Stomach (tissue), 8 donors: ENCODE measurements at regions not wholly inside any gene's neighbourhood (a gene's known extent, or its start where the extent isn't known, plus 50 kb on each side); places are given as distances from the start of the nearest gene placed in this dataset.
A peak's percentile ranks its signal among the peaks of the same experiment; 100 is the strongest.
"Not testable (repeated sequence)": the region's sequence is repeated elsewhere in the genome, so short reads cannot be mapped to it uniquely, and the experiment has no call there.

Experiments
- DNase-seq, 2 donors: peaks; one replicate each; pipeline versions ENCODE4 v3.0.0 to v3.0.0-alpha.2; 2013 to 2019
- H3K27ac ChIP-seq, 5 donors: fragments of 200-600 bp in 4 of 5; sonication (generic) in 4 of 5; one replicate each; pipeline ENCODE4 v1.5.1; 2013 to 2019; ENCODE audit warnings: mild to moderate bottlenecking in 1 of 5, moderate library complexity in 1 of 5
- H3K27me3 ChIP-seq, 3 donors: fragments of 200-600 bp; sonication (generic); one replicate each; pipeline ENCODE4 v1.5.1; 2017 to 2019; ENCODE audit warnings: mixed run types in 1 of 3
- H3K36me3 ChIP-seq, 4 donors: fragments of 200-600 bp; sonication (generic); 1 replicate in 3 of 4; 2 replicates in 1 of 4; pipeline ENCODE4 v1.5.1; 2016 to 2019
- H3K4me1 ChIP-seq, 4 donors: fragments of 200-600 bp; sonication (generic); one replicate each; pipeline ENCODE4 v1.5.1; 2016 to 2019
- H3K4me3 ChIP-seq, 4 donors: fragments of 200-600 bp; sonication (generic) in 3 of 4; one replicate each; pipeline ENCODE4 v1.5.1; 2016 to 2019; ENCODE audit warnings: mild to moderate bottlenecking in 1 of 4
- H3K9me3 ChIP-seq, 4 donors: fragments of 200-600 bp; sonication (generic); one replicate each; pipeline ENCODE4 v1.5.1; 2016 to 2019
- CTCF ChIP-seq, 7 experiments: fragments of 450-650 bp in 4 of 7; fragments of 200-600 bp in 3 of 7; sonication (generic) in 3 of 7; IDR thresholded peaks; one replicate each; pipeline ENCODE4 v1.5.1; 2016 to 2019; ENCODE audit warnings: antibody characterized with exemption in 7 of 7, control low read depth in 2 of 7, mild to moderate bottlenecking in 1 of 7
- EP300 ChIP-seq: sonication (generic); formaldehyde crosslinking; IDR thresholded peaks from one replicate; pipeline ENCODE4 v1.6.1; 2017; ENCODE audit warnings: antibody characterized with exemption
- POLR2A ChIP-seq, 4 donors: fragments of 450-650 bp; IDR thresholded peaks; one replicate each; pipeline ENCODE4 v1.6.1; 2016; ENCODE audit warnings: antibody characterized with exemption in 4 of 4, control low read depth in 2 of 4, mild to moderate bottlenecking in 1 of 4, moderate library complexity in 1 of 4
- POLR2AphosphoS5 ChIP-seq, 3 donors: sonication (generic); formaldehyde crosslinking; IDR thresholded peaks; one replicate each; pipeline ENCODE4 v1.6.1; 2016; ENCODE audit warnings: antibody characterized with exemption in 3 of 3
- WGBS, 5 donors: extraction: QIAGEN DNeasy Blood & Tissue Kit in 3 of 5; methylation state at CpG; one replicate each; pipeline versions ENCODE4 v1.1.5 to v1.1.7; 2013 to 2018; 5-methylcytosine and 5-hydroxymethylcytosine counted together
- intact Hi-C: fragments of 100-400 bp; cut with DNase I; formaldehyde crosslinking; loops from one replicate; pipeline ENCODE4 v1.15.1; 2023; ENCODE audit warnings: low total_unique reads
- donor health status: healthy with polysubstance abuse.
- donor health status: Bipolar disorder and iron deficiency.
- donor health status: healthy.

GRCh38 chrX:114272096-114272686 lies 311.7 kb upstream of the HTR2C start:
- TF ChIP-seq POLR2AphosphoS5 (IDR thresholded peaks at IDR 0.05), result no peak
- no peak for TF ChIP-seq CTCF (IDR thresholded peaks at IDR 0.05)
- TF ChIP-seq POLR2A (IDR thresholded peaks at IDR 0.05), result no peak
- no peak for TF ChIP-seq EP300
- intact Hi-C loops, result no loop called here
- H3K4me1 ChIP-seq, result no peaks in the 10 kb centered on the region
- H3K36me3 ChIP-seq, result no peaks in the 10 kb centered on the region
- H3K9me3 ChIP-seq, result no peaks in the 10 kb centered on the region
- no peak for DNase-seq
- no peak overlapping the region for H3K27ac ChIP-seq
- H3K27me3 ChIP-seq, result peaks cover 0 to 2% (median 0%) of the 10 kb centered on the region in 3 donors
- 67 to 92% (median 83%) methylated on average over 2 of the region's 2 CpGs for WGBS, 5 donors
- no peak overlapping the region for H3K4me3 ChIP-seq

- H3K27me3 ChIP-seq, H3K9me3 ChIP-seq, H3K27ac ChIP-seq, H3K4me3 ChIP-seq, intact Hi-C loops, DNase-seq, H3K4me1 ChIP-seq, H3K36me3 ChIP-seq: not testable (repeated sequence)
- WGBS, 5 donors, result 82 to 98% (median 96%) methylated on average over 5 to 18 of the region's 21 CpGs
Observed at GRCh38 chrX:114270371-114270770, 313.5 kb upstream of the HTR2C start.

GRCh38 chrX:114268643-114269042 lies 315.2 kb upstream of the HTR2C start:
- intact Hi-C loops, result no loop called here
- Histone ChIP-seq H3K4me3 (no peak overlapping the region), H3K27me3 (peaks cover 0 to 2% (median 0%) of the 10 kb centered on the region in 3 donors), H3K4me1 (no peaks in the 10 kb centered on the region), H3K27ac (no peak overlapping the region), H3K9me3 (no peaks in the 10 kb centered on the region), H3K36me3 (no peaks in the 10 kb centered on the region)
- TF ChIP-seq POLR2A (IDR thresholded peaks at IDR 0.05), result no peak
- TF ChIP-seq EP300, result no peak
- TF ChIP-seq CTCF (IDR thresholded peaks at IDR 0.05), result no peak
- TF ChIP-seq POLR2AphosphoS5 (IDR thresholded peaks at IDR 0.05), result no peak
- WGBS, 5 donors, result 68 to 85% (median 72%) methylated on average over 3 of the region's 3 CpGs
- DNase-seq, result no peak

GRCh38 chrX:114267142-114267541 lies 316.7 kb upstream of the HTR2C start:
- Histone ChIP-seq H3K4me3 (no peak overlapping the region), H3K27me3 (peaks cover 0 to 2% (median 0%) of the 10 kb centered on the region in 3 donors), H3K4me1 (no peaks in the 10 kb centered on the region), H3K9me3 (no peaks in the 10 kb centered on the region), H3K27ac (no peak overlapping the region), H3K36me3 (no peaks in the 10 kb centered on the region)
- DNase-seq, result peak in 1 of 2 donors; percentile 19
- intact Hi-C loops, result no loop called here
- TF ChIP-seq EP300 (no peak), POLR2AphosphoS5 (IDR thresholded peaks at IDR 0.05) (no peak), CTCF (IDR thresholded peaks at IDR 0.05) (no peak), POLR2A (IDR thresholded peaks at IDR 0.05) (no peak)
- 35 to 58% (median 55%) methylated on average over 4 to 5 of the region's 5 CpGs for WGBS, 5 donors

GRCh38 chrX:114252186-114252585 lies 331.7 kb upstream of the HTR2C start:
- Histone ChIP-seq H3K27me3 (peaks cover 0 to 3% (median 0%) of the 10 kb centered on the region in 3 donors), H3K4me1 (no peaks in the 10 kb centered on the region), H3K36me3 (no peaks in the 10 kb centered on the region), H3K9me3 (no peaks in the 10 kb centered on the region), H3K27ac (no peak overlapping the region), H3K4me3 (no peak overlapping the region)
- no peak for DNase-seq
- TF ChIP-seq POLR2A (IDR thresholded peaks at IDR 0.05) (no peak), POLR2AphosphoS5 (IDR thresholded peaks at IDR 0.05) (no peak), EP300 (no peak), CTCF (IDR thresholded peaks at IDR 0.05) (no peak)
- intact Hi-C loops, result no loop called here
- 47 to 52% (median 48%) methylated on average over 3 of the region's 3 CpGs for WGBS, 5 donors
